SHP77 treated with DMSO at 0.1 percent for 48 hours (cell line): ENCODE measurements at regions not wholly inside any gene's neighbourhood (a gene's known extent, or its start where the extent isn't known, plus 50 kb on each side); places are given as distances from the start of the nearest gene placed in this dataset.

ENCODE experiments used
- DNase-seq: peaks from one replicate; lab custom pipeline; 2025; lab: John Stamatoyannopoulos, UW

DNA sequence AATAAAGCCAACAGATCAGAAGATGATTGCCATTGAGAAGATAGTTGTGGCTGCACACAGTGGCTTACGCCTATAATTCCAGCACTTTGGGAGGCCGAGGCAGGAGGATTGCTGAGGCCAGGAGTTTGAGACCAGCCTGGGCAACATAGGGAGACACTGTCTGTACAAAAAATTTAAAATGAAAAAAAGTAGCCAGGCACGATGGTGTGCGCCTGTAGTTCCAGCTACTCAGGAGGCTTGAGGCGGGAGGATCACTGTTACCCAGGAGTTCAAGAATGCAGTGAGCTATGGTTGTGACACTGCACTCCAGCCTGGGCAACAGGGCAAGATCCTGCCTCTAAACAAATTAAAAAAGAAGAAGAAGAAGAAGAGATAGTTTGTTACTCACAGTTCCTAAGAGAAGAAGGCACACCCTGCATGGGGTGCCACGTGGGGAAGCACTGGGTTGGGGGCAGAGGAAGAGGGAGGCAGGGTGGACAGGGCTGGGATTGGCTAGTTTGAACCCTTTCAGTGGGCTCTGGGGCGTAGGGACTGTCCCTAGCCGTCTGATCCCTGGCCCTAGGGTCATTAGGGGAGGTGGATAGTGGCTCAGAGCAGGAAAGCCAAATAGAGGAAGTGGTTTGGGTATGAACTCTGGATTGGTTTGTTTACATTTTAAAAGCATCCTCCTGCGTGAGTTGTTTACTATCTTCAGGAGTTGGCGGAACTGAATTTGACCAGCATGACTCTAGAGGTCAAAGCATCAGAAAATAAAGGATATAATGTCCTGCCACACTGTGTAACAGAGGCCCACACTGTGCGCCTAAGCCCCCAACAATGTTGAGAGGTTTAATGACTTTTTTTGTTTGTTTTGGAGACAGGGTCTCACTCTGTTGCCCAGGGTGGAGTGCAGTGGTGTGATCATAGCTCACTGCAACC, 60.5 kb upstream of the MEDAG start:
- DNase-seq = no peak

DNA sequence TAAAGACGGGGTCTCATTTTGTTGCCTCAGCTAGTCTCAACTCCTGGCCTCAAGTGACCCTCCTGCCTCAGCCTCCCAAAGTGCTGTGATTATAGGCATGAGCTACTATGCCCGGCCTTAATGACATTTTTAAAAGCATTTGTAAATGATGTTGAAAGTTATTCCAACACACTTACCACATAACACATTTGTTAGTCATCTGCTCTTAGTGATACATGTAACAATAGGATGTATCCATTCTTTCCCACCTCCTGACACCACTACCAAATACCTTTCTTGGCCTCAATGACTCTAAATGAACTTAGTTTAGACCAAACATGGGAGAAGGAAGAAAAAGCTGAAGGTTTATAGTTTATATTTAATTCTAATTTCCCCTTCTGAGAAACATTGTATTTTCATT, 59.8 kb upstream of the MEDAG start:
- DNase-seq = no peak

DNA sequence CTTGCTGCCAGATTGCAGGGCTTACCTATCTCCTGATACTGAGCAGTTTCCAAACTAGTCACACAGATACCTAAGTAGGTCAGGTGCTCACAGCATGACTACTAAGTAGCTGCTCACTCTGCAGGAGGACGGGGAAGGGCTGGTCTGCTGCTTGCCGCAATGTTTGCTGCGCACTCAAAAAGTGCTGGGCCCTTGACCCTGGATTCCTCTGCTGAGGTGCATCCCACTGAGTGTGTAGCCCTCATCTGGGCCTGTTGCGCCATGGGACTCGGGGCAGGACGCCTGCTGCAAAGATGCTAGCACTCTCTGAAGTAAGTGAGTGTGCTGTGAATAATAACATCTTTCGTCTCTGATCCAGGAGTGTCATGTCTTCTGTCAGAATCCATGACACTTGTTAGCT, 59.2 kb upstream of the MEDAG start:
- DNase-seq = no peak

DNA sequence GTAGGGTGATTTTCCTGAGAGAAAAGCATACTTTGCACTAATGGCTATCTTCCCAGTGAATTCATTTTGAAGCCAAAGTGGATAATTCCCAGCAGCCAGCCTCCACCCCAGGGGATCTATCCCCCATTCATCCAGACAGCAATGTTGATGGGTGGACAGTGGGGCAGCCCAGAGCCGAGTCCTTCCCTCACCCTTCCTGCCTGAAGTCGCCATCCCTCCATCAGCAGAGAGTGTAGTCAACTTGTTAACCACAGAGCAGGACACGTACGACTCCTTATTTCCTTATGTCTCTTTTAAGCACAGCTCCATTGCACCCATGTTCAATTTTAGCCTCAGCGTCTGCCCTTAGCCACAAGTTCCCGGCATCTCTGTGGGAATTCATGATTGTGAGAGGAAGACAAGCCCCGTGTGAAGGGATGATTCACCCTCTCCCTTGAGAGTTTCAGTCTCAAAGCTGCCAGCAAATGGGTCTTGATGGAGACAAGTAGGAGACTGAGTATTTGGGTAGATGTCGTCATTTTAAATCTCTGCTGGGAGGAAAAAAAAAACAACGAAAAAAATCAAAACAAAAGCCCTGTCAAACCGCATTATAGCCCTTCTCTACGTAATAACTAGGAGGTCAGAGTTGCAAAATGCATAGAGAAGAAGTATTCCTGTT, 58.3 kb upstream of the MEDAG start:
- no peak for DNase-seq

DNA sequence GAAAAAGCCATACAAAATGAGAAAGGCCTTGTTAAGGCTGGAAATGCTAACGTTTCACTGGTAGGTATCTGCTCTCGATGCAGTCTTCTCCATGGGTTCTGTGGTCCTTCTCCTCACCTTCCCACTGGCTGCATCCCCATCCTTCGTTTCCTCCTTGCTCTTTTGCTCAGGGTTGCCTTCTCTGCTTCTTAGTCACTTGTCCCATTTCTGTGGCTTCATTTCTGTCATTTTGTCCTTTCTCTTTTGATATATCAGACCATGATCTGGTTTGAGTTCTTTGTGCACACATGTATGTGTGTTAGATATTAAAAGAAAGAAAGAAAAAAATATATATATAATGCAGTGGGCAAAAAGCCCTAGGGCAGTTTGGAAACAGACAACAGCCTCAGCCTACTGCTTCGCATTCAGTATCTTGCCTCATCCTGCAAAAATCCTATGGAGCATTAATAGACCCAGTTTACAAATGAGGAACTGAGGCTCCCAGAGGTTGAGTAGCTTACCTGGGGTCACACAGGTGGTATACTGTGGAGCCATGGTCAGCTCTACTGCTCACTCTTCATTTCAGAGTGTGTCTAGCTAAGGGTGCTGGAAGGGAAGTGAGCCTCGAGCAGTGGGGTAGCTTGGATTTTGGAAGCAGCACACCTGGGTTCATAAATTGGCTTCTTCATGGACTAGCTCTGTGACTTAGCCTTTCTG, 57.6 kb upstream of the MEDAG start:
- no peak for DNase-seq

DNA sequence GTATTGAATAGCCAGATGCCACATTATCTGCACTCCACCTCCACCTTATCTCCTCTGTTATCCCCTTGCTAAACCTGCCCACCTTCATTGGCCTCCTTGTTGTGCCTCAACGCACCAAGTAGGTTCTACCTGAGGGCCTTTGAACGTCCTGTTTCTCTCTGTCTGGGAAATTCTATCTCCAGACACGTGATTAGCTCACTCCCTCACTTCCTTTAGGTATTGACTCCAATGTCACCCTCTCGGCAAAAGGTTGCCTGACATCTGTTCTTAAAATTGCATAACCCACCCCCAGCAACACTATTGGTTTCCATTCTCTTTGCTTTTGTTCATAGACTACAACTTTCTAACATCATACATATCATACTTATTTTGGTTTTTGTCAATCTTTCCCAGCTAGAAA, 56.5 kb upstream of the MEDAG start:
- no peak for DNase-seq

DNA sequence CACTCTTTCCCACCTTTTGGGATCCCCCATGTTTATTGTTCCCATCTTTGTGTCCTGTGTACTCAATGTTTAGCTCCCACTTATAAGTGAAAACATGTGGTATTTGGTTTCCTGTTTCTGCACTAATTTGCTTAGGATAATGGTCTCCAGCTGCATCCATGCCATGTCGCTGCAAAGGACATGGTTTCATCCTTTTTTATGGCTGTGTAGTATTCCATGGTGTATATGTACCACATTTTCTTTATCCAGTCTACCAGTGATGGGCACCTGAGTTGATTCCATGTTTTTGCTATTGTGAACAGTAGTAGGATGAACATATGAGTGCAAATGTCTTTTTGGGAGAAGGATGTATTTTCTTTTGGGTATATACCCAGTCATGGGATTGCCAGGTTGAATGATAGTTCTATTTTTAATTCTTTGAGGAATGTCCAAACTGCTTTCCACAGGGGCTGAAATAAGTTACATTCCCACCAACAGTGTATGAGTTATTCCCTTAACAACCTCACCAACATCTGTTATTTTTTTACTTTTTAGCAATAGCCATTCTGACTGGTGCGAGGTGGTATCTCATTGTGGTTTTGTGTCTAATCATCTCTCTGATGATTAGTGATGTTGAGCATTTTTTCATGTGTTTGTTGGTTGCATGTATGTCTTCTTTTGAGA, 55.7 kb upstream of the MEDAG start:
- DNase-seq = no peak

DNA sequence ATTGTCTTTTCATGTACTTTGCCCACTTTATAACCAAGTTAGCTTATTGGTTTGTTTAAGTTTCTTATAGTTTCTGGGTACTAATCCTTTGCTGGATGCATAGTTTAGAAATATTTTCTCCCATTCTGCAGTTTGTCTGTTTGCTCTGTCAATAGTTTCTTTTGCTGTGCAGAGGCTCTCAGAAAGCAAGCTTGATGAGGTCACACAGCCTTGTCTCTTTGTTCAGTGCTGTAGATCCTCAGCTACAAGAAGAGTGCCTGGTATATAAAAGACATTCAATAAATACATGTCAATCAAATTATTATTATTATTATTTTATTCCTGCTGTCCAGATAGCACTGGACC, 55.2 kb upstream of the MEDAG start:
- no peak for DNase-seq

DNA sequence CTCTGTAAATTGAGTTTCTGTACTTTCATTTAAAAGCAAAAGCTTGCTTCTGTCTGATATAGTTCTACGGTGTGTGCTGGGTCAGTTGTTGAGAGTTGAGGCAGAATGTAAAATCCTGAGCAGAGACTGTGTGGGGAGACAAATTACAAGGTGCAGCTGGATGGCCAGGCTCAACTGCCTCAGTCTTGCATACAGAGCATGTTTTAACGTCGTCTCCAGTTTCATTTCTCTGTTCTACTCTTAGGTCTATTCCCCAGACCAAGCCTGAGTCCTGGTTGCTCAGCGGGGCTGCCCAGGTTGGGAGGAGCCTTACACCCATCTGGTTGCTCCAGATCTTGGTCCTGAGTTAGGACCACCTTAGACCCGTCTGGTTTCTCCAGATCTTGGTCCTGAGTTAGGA, 54.4 kb upstream of the MEDAG start:
- no peak for DNase-seq

DNA sequence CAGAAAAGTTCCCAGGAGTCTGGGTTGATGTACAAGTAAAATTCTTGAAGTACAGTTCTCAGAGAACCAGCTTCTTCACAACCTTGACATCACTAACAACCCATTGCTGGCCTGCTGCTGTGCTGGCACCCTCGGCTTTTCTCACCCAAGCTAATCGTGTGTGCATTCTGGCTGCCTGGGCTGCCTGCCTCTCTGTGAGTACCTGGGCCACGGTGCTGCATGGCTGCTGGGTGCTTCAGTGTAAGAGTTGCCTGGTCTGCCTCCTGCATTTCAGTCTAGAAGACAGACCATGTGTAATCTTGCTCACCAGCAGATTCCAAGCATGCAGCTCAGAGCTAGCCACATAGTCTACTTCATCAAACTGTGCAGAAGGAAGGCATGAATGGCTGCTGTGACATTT, 50.5 kb upstream of the MEDAG start:
- DNase-seq = no peak

DNA sequence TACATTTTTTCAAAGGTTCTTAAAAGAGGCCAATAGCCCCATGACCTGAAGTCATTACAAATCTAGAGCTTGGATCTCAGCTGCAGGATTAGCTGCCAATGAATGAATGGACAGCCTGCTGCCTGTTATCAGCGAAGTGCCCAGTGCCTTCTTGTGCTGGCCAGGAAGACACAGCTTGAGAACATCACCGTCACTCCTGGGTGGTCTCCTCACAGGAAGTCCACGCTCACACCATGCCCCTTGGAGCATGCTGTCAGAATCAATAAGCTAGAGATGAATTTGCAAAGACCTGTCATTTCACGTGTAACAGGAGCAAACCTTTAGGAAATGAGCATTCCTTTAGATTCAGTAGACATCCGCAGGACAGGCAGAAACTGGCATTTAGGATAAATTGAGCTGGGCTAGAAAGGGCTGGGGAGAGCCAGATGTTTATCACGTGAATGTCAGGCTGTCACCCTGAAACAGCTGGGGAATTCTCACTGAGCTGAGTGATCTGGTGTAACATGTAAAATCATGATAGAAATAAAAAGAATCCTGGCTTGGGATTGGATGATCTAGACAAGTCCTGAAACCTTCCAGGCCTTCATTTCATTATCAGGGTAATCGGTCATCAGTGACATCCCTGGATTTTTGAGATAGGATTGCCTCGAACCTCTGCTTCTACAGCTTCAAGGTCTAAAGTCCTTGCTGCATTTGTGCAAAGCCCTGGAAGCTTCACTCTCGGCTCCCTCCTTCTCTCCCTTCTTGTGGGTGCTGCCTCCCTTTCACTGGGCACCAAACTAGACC, 49.9 kb upstream of the MEDAG start:
- DNase-seq = no peak
